GM18519 (cell line): ENCODE measurements at regions not wholly inside any gene's neighbourhood (a gene's known extent, or its start where the extent isn't known, plus 50 kb on each side); places are given as distances from the start of the nearest gene placed in this dataset.
"Not testable (repeated sequence)": the region's sequence is repeated elsewhere in the genome, so short reads cannot be mapped to it uniquely, and the experiment has no call there.

ENCODE experiments used
- ATAC-seq: cut with Tn5 transposase; IDR thresholded peaks from one replicate; pipeline ENCODE4 v1.9.1; 2021; ENCODE audit warnings: mild to moderate bottlenecking, moderate library complexity; ENCODE audit not compliant: unreplicated experiment, low FRiP score

GRCh38 chr6:48664826-48665225, 553.8 kb upstream of the PTCHD4 start:
- no peak for ATAC-seq

- ATAC-seq, result no peak
Measured at GRCh38 chr6:48658915-48659314, 547.9 kb upstream of the PTCHD4 start.

- ATAC-seq, result no peak
Measured at GRCh38 chr6:48641544-48641943, 530.5 kb upstream of the PTCHD4 start.

GRCh38 chr6:48638796-48639195, 527.8 kb upstream of the PTCHD4 start:
- not testable (repeated sequence) for ATAC-seq

- ATAC-seq, result no peak
Measured at GRCh38 chr6:48630511-48630910, 519.5 kb upstream of the PTCHD4 start.

GRCh38 chr6:48628316-48628715, 517.3 kb upstream of the PTCHD4 start:
- no peak for ATAC-seq

GRCh38 chr6:48626421-48626820, 515.4 kb upstream of the PTCHD4 start:
- no peak for ATAC-seq

- ATAC-seq, result no peak
Measured at GRCh38 chr6:48624631-48625030, 513.6 kb upstream of the PTCHD4 start.

- ATAC-seq, result no peak
Measured at GRCh38 chr6:48619771-48620170, 508.8 kb upstream of the PTCHD4 start.

GRCh38 chr6:48615041-48615440, 504.0 kb upstream of the PTCHD4 start:
- no peak for ATAC-seq

GRCh38 chr6:48614326-48614725, 503.3 kb upstream of the PTCHD4 start:
- ATAC-seq, result no peak

GRCh38 chr6:48613231-48613949, 502.4 kb upstream of the PTCHD4 start:
- no peak for ATAC-seq

GRCh38 chr6:48611332-48611731, 500.3 kb upstream of the PTCHD4 start:
- ATAC-seq, result no peak

- no peak for ATAC-seq
Measured at GRCh38 chr6:48610846-48611245, 499.8 kb upstream of the PTCHD4 start.

- ATAC-seq, result no peak
Measured at GRCh38 chr6:48606618-48607017, 495.6 kb upstream of the PTCHD4 start.

GRCh38 chr6:48597951-48598350, 487.0 kb upstream of the PTCHD4 start:
- no peak for ATAC-seq

- ATAC-seq, result no peak
Measured at GRCh38 chr6:48596830-48597229, 485.8 kb upstream of the PTCHD4 start.

- ATAC-seq, result not testable (repeated sequence)
Measured at GRCh38 chr6:48591158-48591557, 480.2 kb upstream of the PTCHD4 start.

- ATAC-seq, result no peak
Measured at GRCh38 chr6:48584846-48585245, 473.8 kb upstream of the PTCHD4 start.

- ATAC-seq, result no peak
Measured at GRCh38 chr6:48570656-48571055, 459.7 kb upstream of the PTCHD4 start.

GRCh38 chr6:48568856-48569255, 457.9 kb upstream of the PTCHD4 start:
- ATAC-seq, result no peak

GRCh38 chr6:48567016-48567415, 456.0 kb upstream of the PTCHD4 start:
- no peak for ATAC-seq
